Activated CD8-positive, alpha-beta memory T cell treated with anti-CD3 and anti-CD28 coated beads, Interleukin-2, amount 10 ng/mL, durations not matched to agents 7 days and 5 days (primary cell): ENCODE measurements at regions not wholly inside any gene's neighbourhood (a gene's known extent, or its start where the extent isn't known, plus 50 kb on each side); places are given as distances from the start of the nearest gene placed in this dataset.
"Not testable (repeated sequence)": the region's sequence is repeated elsewhere in the genome, so short reads cannot be mapped to it uniquely, and the experiment has no call there.

Experiments
- ATAC-seq: fragments of 150-1000 bp; cut with Tn5 transposase; one replicate; pipeline ENCODE4 v1.10.0; 2021; ENCODE audit warnings: moderate library complexity
- CTCF ChIA-PET: fragments of 350-600 bp; sonication (Branson Sonifier 250); formaldehyde crosslinking; loops from one replicate; lab custom pipeline; 2021; ENCODE audit warnings: antibody characterized with exemption; lab: Charles Lee
- DNase-seq: peaks from one replicate; pipeline ENCODE4 v3.0.0-alpha.2; 2020
- H3K27ac Mint-ChIP-seq: one replicate; pipeline ENCODE4 v1.8.0; 2021; ENCODE audit warnings: mild to moderate bottlenecking, mixed read lengths
- H3K27me3 Mint-ChIP-seq: one replicate; pipeline ENCODE4 v1.8.0; 2021; ENCODE audit warnings: mixed read lengths
- H3K36me3 Mint-ChIP-seq: one replicate; pipeline ENCODE4 v1.8.0; 2021; ENCODE audit warnings: mild to moderate bottlenecking, mixed read lengths
- H3K4me1 Mint-ChIP-seq: one replicate; pipeline ENCODE4 v1.8.0; 2021; ENCODE audit warnings: mixed read lengths
- H3K4me3 Mint-ChIP-seq: one replicate; pipeline ENCODE4 v1.8.0; 2021; ENCODE audit warnings: mild to moderate bottlenecking, moderate library complexity, mixed read lengths
- H3K9me3 Mint-ChIP-seq: one replicate; pipeline ENCODE4 v1.8.0; 2022; ENCODE audit warnings: low read depth, mixed read lengths

DNA sequence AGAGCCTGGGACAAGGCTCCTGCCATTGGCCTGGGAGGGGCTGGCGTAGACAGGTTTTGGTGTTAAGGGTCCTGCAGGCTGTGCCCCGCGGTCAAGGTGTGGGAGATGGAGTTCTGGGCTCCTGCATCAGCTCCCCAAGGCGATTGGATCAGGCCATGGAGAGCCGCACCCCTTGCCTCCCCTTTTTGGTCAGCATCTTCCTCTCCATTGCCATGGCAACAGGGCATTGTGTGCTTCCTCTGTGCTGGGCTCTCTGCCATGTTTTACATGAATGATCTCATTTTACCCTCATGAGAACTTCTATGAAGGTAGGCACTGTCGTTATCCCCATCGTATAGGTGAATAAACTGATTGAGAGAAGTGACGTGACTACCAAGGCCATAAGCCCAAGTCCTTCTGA is 344.3 kb upstream of the CLINT1 start:
- ATAC-seq: no peak
- Mint-ChIP-seq H3K27me3 (no peaks in the 10 kb centered on the region), H3K27ac (no peak overlapping the region), H3K4me1 (no peaks in the 10 kb centered on the region), H3K9me3 (no peaks in the 10 kb centered on the region), H3K36me3 (no peaks in the 10 kb centered on the region), H3K4me3 (no peak overlapping the region)
- DNase-seq: no peak
- CTCF ChIA-PET: no interaction called here

DNA sequence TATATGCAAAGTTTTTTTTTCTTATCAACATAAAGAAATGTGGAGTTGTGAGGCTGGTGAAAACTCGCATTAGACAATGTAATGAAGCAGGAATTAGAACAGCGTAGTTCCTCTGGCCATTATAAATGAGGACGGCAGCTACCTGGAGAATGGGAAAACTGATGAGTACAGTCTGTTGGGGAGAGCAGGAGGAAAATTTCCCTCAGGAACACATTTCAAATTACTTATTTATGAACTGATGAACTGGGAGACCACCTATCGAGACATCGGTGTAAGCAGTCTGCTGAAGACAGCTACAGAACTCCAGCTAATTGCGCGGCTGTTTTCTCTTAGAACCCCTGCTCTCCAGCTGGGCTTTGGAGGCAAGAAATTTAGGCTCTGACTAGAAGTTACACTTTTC is 343.9 kb upstream of the CLINT1 start:
- CTCF ChIA-PET: no interaction called here

DNA sequence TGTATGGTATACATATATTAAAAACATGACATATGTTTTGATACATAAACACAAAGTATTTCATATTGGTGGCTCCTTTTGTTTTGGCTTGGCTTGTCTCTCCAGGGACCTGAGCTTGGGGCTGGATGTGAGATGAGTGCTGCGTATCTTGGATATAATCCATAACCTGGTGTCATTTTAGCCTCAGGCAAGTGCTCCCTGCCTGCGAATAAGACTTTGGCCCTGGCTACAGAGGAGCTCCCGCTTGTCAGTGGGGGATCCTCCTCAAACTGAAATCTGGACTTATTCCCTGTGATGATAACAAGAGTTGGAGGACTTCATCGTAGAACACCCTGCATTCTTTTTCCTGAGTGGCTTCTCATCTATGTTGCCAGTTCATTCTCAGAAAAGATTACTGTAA is 341.7 kb upstream of the CLINT1 start:
- H3K4me1 Mint-ChIP-seq: no peaks in the 10 kb centered on the region
- H3K27ac Mint-ChIP-seq: no peak overlapping the region
- no peak for ATAC-seq
- H3K27me3 Mint-ChIP-seq: no peaks in the 10 kb centered on the region
- H3K9me3 Mint-ChIP-seq: no peaks in the 10 kb centered on the region
- no peak overlapping the region for H3K4me3 Mint-ChIP-seq
- no peaks in the 10 kb centered on the region for H3K36me3 Mint-ChIP-seq
- no peak for DNase-seq
- CTCF ChIA-PET: interaction anchor here (0.7 kb wide), 1 partner anchor 26 kb away, joined by 3 read pairs; no protein-coding TSS in a partner anchor

More for the DNA sequence above, 343.9 kb upstream of the CLINT1 start:
- Mint-ChIP-seq H3K27ac (no peak overlapping the region), H3K27me3 (no peaks in the 10 kb centered on the region), H3K9me3 (no peaks in the 10 kb centered on the region), H3K4me3 (no peak overlapping the region), H3K4me1 (no peaks in the 10 kb centered on the region), H3K36me3 (no peaks in the 10 kb centered on the region)
- DNase-seq: no peak
- ATAC-seq: no peak

DNA sequence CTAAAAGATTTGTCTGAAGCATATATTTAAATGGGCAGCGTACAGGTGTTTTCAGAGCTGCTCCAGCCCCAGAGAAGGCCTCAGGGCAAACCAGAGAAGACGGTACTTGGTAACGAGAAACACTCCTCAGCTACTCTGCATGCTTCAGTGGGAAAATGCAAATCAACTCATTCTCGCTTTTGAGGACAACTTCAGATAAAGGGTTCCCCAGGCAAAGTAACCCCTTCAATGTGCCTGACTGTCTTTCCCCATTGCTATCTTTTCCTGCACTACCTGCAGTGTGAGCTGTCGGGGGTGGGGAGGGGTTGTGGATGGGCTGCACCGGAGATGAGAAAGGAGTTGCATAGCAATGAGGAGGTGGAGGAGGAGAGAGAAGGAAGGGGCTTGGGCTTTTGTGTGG is 339.7 kb upstream of the CLINT1 start:
- no peaks in the 10 kb centered on the region for H3K27me3 Mint-ChIP-seq
- H3K9me3 Mint-ChIP-seq: no peaks in the 10 kb centered on the region
- CTCF ChIA-PET: no interaction called here
- DNase-seq: no peak
- no peaks in the 10 kb centered on the region for H3K4me1 Mint-ChIP-seq
- no peak overlapping the region for H3K4me3 Mint-ChIP-seq
- no peak overlapping the region for H3K27ac Mint-ChIP-seq
- no peaks in the 10 kb centered on the region for H3K36me3 Mint-ChIP-seq
- ATAC-seq: no peak

DNA sequence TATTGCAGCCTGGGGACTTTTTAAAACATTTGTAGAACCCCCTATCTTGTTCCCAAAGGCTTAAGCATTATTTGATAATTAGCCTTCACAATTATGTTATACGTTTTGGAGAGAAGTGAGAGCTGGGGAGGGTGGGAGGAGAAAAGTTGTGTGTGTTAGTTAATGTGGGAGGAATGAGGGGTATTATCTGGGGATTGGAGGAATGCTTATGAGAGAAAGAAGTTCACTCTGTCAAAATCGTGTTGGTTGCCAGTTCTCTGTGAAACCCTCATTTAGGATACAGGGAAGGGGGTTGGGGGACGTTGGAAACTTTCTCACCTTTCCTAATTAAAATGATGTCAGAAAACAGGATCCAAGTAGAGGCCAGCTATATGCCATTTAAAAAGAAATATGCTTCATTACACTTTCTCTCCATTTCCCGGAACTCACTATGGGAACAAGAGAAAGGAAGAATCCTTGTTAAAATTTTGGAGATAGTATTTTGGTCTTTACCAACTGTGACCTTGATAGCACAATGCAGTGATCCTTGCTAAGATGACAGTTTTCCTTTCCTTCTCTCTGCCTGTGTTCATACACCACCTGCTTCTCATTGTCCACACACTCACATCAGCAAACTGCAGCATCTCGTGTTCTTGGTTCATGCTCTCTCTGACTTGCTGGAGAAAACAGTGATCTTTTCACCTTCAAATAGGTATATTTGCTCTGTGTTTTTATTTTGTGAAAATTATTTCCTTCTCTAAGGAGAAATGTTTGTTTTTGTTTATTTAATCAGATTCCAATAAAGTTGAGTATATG is 336.7 kb upstream of the CLINT1 start:
- DNase-seq (no peak), ATAC-seq (no peak)
- Mint-ChIP-seq H3K27me3 (no peaks in the 10 kb centered on the region), H3K27ac (no peak overlapping the region), H3K4me3 (no peak overlapping the region), H3K4me1 (no peaks in the 10 kb centered on the region), H3K9me3 (no peaks in the 10 kb centered on the region), H3K36me3 (no peaks in the 10 kb centered on the region)
- CTCF ChIA-PET: no interaction called here

DNA sequence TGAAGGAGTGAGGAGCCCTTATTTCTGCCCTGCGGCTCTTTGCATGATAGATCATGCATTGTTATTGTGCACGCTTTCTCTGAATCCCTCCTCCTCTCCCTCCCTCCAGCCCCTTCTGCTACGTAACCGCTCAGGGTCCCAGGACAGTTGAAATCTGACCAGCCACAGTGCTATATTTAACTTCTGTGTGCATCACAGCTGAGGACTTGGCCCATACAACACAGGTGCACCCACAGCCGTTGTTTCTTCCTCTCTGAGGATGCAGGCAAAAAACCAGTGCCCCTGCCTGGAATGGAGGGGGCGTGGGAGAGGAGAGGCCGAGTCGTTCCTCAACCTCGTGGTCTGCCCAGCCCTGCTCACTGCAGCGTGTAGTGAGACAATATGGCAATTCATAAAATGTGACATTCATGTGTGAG is 335.6 kb upstream of the CLINT1 start:
- H3K4me1 Mint-ChIP-seq: no peaks in the 10 kb centered on the region
- CTCF ChIA-PET: no interaction called here
- H3K36me3 Mint-ChIP-seq: no peaks in the 10 kb centered on the region
- DNase-seq (no peak), ATAC-seq (no peak)
- no peaks in the 10 kb centered on the region for H3K9me3 Mint-ChIP-seq
- H3K4me3 Mint-ChIP-seq: no peak overlapping the region
- no peaks in the 10 kb centered on the region for H3K27me3 Mint-ChIP-seq
- no peak overlapping the region for H3K27ac Mint-ChIP-seq

DNA sequence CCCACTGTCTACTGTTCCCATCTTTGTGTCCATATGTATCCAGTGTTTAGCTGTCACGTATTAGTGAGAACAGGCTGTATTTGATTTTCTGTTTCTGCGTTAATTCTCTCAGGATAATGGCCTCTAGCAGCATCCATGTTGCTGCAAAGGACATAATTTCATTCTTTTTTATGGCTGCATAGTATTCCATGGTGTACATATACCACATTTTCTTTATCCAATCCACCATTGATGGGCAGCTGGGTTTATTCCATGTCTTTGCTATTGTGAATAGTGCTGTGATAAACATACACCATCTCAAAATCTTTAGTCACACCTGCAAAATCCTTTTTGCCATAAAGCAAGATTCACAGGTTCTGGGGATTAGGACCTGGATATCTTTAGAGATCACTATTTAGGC is 334.4 kb upstream of the CLINT1 start:
- DNase-seq, H3K4me1 Mint-ChIP-seq, CTCF ChIA-PET, H3K27ac Mint-ChIP-seq, H3K4me3 Mint-ChIP-seq, H3K27me3 Mint-ChIP-seq, ATAC-seq, H3K9me3 Mint-ChIP-seq, H3K36me3 Mint-ChIP-seq: not testable (repeated sequence)

DNA sequence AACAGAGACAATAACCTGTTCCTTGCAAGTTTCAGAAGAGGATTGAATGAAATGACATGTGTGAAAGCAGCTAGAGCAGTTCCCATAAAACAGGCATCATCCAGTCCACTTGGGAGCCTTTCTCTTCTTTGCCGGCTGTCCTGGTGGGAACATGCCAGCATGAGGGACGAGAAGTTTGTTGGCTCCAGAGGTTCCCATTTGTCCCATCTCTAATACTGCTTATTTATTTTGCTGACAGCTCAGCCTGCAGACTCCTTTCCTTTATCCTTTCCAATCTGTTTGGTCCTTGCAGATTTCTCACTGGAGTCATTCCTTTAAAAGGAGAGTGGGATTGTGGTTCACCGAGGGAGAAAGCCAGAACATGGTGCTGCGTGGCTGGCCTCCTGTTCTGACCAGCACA is 321.5 kb upstream of the CLINT1 start:
- DNase-seq (no peak), ATAC-seq (no peak)
- H3K9me3 Mint-ChIP-seq: no peaks in the 10 kb centered on the region
- no peaks in the 10 kb centered on the region for H3K36me3 Mint-ChIP-seq
- H3K27me3 Mint-ChIP-seq: no peaks in the 10 kb centered on the region
- no peak overlapping the region for H3K27ac Mint-ChIP-seq
- H3K4me1 Mint-ChIP-seq: no peaks in the 10 kb centered on the region
- H3K4me3 Mint-ChIP-seq: no peak overlapping the region
- CTCF ChIA-PET: no interaction called here

DNA sequence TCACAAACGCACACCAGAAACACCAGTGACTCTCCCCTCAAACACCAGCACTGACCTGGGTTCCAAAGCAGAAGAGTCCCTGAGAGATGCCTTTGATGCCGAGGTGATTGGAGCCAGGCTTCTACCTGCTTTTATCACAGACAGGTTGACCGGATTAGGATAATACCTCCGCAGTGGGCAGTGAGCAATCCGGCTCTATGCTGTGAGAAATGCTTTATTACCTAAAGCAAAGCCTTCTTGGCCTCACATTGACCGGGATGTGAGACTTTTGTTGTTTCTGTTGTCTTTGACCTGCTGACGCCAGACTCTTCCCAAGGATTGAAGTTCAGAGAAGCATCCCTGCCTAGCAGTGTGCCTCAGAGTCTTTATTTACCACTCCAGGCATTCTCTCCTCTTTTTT is 320.3 kb upstream of the CLINT1 start:
- no peak for ATAC-seq
- CTCF ChIA-PET: no interaction called here
- Mint-ChIP-seq H3K27me3 (no peaks in the 10 kb centered on the region), H3K4me1 (no peaks in the 10 kb centered on the region), H3K27ac (no peak overlapping the region), H3K9me3 (no peaks in the 10 kb centered on the region), H3K36me3 (no peaks in the 10 kb centered on the region), H3K4me3 (no peak overlapping the region)
- no peak for DNase-seq

DNA sequence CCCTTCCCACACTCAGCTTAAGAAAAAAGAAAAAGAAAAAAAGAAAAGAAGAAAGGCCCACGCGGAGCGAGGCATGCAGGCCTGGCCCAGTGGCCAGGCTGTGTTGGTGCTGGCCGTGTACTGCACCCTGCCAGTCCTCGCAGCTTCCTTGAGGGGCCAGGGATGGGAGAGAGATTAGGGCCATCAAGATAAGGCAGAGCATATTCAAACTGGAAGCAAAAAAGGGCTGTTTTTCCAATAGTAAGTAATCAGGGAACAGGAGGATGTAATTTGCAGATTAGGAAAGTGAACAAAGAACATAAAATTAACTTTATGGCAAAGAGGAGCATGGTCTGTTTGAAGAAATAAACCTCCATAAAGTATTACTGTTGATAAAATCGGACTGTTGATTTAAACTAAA is 319.6 kb upstream of the CLINT1 start:
- Mint-ChIP-seq H3K4me3 (no peak overlapping the region), H3K4me1 (no peaks in the 10 kb centered on the region), H3K27me3 (no peaks in the 10 kb centered on the region), H3K36me3 (no peaks in the 10 kb centered on the region), H3K9me3 (no peaks in the 10 kb centered on the region), H3K27ac (no peak overlapping the region)
- ATAC-seq: no peak
- DNase-seq: no peak
- CTCF ChIA-PET: no interaction called here

DNA sequence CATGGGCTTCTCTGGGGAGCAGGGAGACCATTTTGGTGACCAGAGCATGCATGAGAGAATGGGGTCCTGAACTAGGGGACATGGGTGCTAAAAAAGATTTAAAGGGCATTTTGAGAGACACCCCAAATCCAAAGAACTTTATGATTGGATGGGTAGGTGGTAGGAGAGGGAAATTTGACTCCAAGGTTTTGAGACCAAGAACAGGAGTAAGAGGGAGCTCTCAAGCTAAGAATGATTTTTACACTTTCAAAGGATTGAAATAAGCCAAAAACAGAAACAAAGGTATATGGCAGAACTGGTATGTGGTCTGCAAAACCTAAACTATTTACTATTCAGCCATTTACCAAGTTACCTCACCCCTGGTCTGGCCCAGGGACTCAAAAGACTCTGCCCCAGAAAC is 318.2 kb upstream of the CLINT1 start:
- Mint-ChIP-seq H3K27me3 (no peaks in the 10 kb centered on the region), H3K36me3 (no peaks in the 10 kb centered on the region), H3K4me3 (no peak overlapping the region), H3K4me1 (no peaks in the 10 kb centered on the region), H3K9me3 (no peaks in the 10 kb centered on the region), H3K27ac (no peak overlapping the region)
- DNase-seq: no peak
- ATAC-seq: no peak
- CTCF ChIA-PET: interaction anchor here (1.1 to 1.3 kb wide), 2 partner anchors 102 to 930 kb away, joined by 3 read pairs; no protein-coding TSS in a partner anchor

DNA sequence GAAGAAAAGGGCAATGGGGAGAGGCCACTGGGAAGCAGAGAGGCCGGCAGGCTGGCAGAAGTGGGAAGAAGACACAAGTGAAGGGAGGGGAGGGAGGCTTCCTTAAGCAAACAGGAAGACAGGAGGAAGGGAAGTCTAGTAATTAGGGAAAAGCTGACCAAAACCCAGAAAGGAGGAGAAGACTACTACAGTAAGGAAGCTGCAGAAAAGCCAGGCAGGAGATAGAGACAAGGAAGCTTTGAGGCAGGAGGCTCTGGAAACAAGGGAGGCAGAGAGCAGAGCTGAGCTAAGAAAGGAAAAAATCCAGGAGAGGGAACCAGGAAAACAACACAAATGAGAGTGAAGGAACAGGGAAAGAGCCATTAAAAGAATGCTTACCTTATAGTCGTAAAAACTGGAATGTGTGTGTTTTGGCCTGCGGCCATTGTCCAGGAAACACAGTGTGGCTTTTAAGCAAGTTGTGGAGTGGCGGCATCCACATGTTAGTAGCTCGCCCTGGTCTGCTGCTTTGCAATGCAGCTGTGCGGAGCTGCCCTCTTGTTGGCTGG is 317.1 kb upstream of the CLINT1 start:
- DNase-seq (no peak), ATAC-seq (no peak)
- H3K4me3 Mint-ChIP-seq: no peak overlapping the region
- CTCF ChIA-PET: interaction anchor here (1.1 kb wide), 1 partner anchor 101 kb away, joined by 3 read pairs; no protein-coding TSS in a partner anchor
- no peaks in the 10 kb centered on the region for H3K36me3 Mint-ChIP-seq
- no peaks in the 10 kb centered on the region for H3K27me3 Mint-ChIP-seq
- no peaks in the 10 kb centered on the region for H3K4me1 Mint-ChIP-seq
- no peak overlapping the region for H3K27ac Mint-ChIP-seq
- no peaks in the 10 kb centered on the region for H3K9me3 Mint-ChIP-seq

DNA sequence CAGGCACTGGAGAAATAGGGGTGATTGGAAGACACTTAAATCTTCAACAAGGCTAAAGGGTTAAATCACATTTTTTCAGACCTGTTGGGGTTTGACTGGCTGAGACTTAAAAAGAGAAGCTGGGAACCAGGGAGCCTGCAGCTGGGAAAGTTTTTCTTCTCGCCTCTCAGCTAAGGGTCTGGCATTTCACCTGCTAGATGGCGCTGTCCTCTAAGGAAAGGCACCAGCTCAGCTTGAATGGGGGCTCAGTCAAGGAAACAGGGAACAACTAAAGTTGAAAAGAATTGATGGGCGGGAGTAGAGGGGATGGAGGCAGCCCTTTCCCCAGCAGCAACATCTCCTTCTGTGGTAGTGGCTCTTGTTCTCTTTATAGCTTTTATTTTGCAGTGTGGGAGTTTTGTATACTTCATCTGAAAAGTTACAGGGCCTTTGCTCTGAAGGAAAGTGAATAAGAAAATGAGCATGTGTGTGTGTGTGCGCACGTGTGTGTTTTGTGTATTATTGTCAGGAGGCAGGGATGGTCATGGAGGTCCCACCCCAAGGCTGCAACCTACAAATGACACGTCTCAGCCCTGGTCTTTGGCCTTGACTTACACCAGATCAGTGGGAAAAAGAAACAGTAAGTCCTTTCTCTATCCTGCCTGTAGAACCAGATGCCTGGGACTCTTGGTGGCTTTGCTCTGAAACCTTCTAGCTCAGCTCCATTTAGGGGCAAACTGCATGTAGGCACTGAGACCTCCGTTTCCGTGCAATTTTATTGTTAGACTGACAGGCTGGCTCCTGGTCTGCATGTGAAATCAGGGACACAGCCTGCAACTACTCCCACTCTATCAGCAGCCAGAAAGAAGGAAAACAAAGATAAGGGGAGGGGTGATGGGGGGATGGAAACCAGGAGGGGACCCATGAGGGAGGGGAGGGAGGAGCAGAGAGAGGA is 316.2 kb upstream of the CLINT1 start:
- Mint-ChIP-seq H3K9me3 (no peaks in the 10 kb centered on the region), H3K4me3 (no peak overlapping the region), H3K4me1 (no peaks in the 10 kb centered on the region), H3K36me3 (no peaks in the 10 kb centered on the region), H3K27ac (no peak overlapping the region), H3K27me3 (no peaks in the 10 kb centered on the region)
- ATAC-seq (peak; percentile 47), DNase-seq (peak; percentile 51)
- CTCF ChIA-PET: interaction anchor here (1.0 to 2.1 kb wide), 8 partner anchors 13 to 957 kb away, joined by 3 to 10 read pairs (median 4); no protein-coding TSS in a partner anchor
